Astrocyte (in vitro differentiated cells and primary cell): ENCODE measurements at regions not wholly inside any gene's neighbourhood (a gene's known extent, or its start where the extent isn't known, plus 50 kb on each side); places are given as distances from the start of the nearest gene placed in this dataset.

ENCODE experiments used
- DNase-seq: peaks from one replicate; pipeline ENCODE4 v3.0.0-alpha.2; 2010; ENCODE audit warnings: low read depth
- FAIRE-seq: peaks from 2 replicates; lab custom pipeline; 2011; peaks lifted over from hg19 to GRCh38; lab: Jason Lieb, UNC
- H2AFZ ChIP-seq: 2 replicates; pipeline ENCODE4 v1.6.0; 2012; ENCODE audit warnings: low read depth, low read length, inconsistent platforms
- H3K27ac ChIP-seq: 2 replicates; pipeline ENCODE4 v1.5.1; 2011; ENCODE audit warnings: low read depth, low read length, inconsistent platforms
- H3K27me3 ChIP-seq: 2 replicates; pipeline ENCODE4 v1.6.0; 2011; ENCODE audit warnings: low read length, inconsistent platforms; ENCODE audit not compliant: insufficient read depth
- H3K36me3 ChIP-seq: 2 replicates; pipeline ENCODE4 v1.5.1; 2011; ENCODE audit warnings: low read length, inconsistent platforms; ENCODE audit not compliant: insufficient read depth
- H3K4me1 ChIP-seq: 2 replicates; pipeline ENCODE4 v1.5.1; 2011; ENCODE audit warnings: low read length, inconsistent platforms; ENCODE audit not compliant: insufficient read depth
- H3K4me2 ChIP-seq: 2 replicates; pipeline ENCODE4 v1.6.0; 2012; ENCODE audit warnings: low read length, inconsistent platforms
- H3K4me3 ChIP-seq: 2 replicates; pipeline ENCODE4 v1.5.1; 2011; ENCODE audit warnings: low read depth, mild to moderate bottlenecking, low read length, inconsistent platforms; ENCODE audit not compliant: insufficient read depth
- H3K79me2 ChIP-seq: 2 replicates; pipeline ENCODE4 v1.6.0; 2012; ENCODE audit warnings: mild to moderate bottlenecking, low read length, inconsistent platforms; ENCODE audit not compliant: insufficient read depth
- H3K9ac ChIP-seq: 2 replicates; pipeline ENCODE4 v1.6.0; 2012; ENCODE audit warnings: mild to moderate bottlenecking, low read length, inconsistent platforms
- H3K9me3 ChIP-seq: 2 replicates; pipeline ENCODE4 v1.5.1; 2012; ENCODE audit warnings: low read depth, mild to moderate bottlenecking, low read length, inconsistent platforms; ENCODE audit not compliant: insufficient read depth
- H4K20me1 ChIP-seq: 2 replicates; pipeline ENCODE4 v1.6.0; 2012; ENCODE audit warnings: low read length, inconsistent platforms; ENCODE audit not compliant: insufficient read depth
- H3K27ac Mint-ChIP-seq: one replicate; pipeline ENCODE4 v1.8.0; 2021; ENCODE audit warnings: mild to moderate bottlenecking, mixed read lengths; ENCODE audit not compliant: unreplicated experiment
- H3K27me3 Mint-ChIP-seq: one replicate; pipeline ENCODE4 v1.8.0; 2021; ENCODE audit warnings: low read depth, mixed read lengths; ENCODE audit not compliant: unreplicated experiment
- H3K36me3 Mint-ChIP-seq: one replicate; pipeline ENCODE4 v1.8.0; 2021; ENCODE audit warnings: low read depth, mixed read lengths; ENCODE audit not compliant: unreplicated experiment
- H3K4me1 Mint-ChIP-seq: one replicate; pipeline ENCODE4 v1.8.0; 2021; ENCODE audit warnings: low read depth, mixed read lengths; ENCODE audit not compliant: unreplicated experiment
- H3K4me3 Mint-ChIP-seq: one replicate; pipeline ENCODE4 v1.8.0; 2021; ENCODE audit warnings: mild to moderate bottlenecking, moderate library complexity, mixed read lengths; ENCODE audit not compliant: unreplicated experiment
- H3K9me3 Mint-ChIP-seq: one replicate; pipeline ENCODE4 v1.8.0; 2021; ENCODE audit warnings: mild to moderate bottlenecking, mixed read lengths; ENCODE audit not compliant: unreplicated experiment
- EZH2 ChIP-seq: IDR thresholded peaks from 2 replicates; pipeline ENCODE4 v1.6.1; 2012; ENCODE audit warnings: mild to moderate bottlenecking, low read length, inconsistent platforms; ENCODE audit not compliant: insufficient read depth
- TF ChIP-seq, protein P1 (sequence below): IDR thresholded peaks from 2 replicates; pipeline ENCODE4 v1.5.1; 2011; ENCODE audit warnings: low read depth, mild to moderate bottlenecking, inconsistent platforms, low read length, moderate library complexity; ENCODE audit not compliant: insufficient read depth

DNA sequence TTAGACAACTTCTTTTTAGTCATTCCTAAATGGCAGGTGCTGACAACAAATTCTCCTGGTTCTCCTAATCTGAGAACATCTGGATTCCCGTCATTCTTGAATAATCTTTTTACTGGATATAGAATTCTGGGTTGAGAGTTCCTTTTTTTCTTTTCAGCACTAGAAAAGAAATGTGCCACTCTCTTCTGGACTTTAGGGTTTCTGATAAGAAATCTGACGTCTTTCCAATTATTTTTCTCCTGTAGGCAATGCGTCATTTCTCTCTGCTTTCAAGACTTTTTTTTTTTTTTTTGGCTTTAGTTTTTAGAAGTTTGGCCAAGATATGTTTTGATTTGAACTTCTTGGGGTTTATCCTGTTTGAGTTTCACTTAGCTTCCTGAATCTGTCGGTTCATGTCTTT, 66.1 kb upstream of the RNF24 start:
- TF ChIP-seq, protein P1, sequence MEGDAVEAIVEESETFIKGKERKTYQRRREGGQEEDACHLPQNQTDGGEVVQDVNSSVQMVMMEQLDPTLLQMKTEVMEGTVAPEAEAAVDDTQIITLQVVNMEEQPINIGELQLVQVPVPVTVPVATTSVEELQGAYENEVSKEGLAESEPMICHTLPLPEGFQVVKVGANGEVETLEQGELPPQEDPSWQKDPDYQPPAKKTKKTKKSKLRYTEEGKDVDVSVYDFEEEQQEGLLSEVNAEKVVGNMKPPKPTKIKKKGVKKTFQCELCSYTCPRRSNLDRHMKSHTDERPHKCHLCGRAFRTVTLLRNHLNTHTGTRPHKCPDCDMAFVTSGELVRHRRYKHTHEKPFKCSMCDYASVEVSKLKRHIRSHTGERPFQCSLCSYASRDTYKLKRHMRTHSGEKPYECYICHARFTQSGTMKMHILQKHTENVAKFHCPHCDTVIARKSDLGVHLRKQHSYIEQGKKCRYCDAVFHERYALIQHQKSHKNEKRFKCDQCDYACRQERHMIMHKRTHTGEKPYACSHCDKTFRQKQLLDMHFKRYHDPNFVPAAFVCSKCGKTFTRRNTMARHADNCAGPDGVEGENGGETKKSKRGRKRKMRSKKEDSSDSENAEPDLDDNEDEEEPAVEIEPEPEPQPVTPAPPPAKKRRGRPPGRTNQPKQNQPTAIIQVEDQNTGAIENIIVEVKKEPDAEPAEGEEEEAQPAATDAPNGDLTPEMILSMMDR, result no peak
- TF ChIP-seq EZH2, result no peak
- Histone ChIP-seq H3K36me3 (no peaks in the 10 kb centered on the region), H2AFZ (no peak overlapping the region), H3K9ac (no peak overlapping the region), H3K27me3 (no peaks in the 10 kb centered on the region), H3K4me2 (no peak overlapping the region), H3K4me1 (peaks cover 20% of the 10 kb centered on the region), H3K79me2 (no peaks in the 10 kb centered on the region), H3K4me3 (no peak overlapping the region), H3K9me3 (no peaks in the 10 kb centered on the region), H3K27ac (no peak overlapping the region), H4K20me1 (no peaks in the 10 kb centered on the region)
- no peaks in the 10 kb centered on the region for H3K9me3 Mint-ChIP-seq
- no peak overlapping the region for H3K27ac Mint-ChIP-seq
- H3K27me3 Mint-ChIP-seq, result no peaks in the 10 kb centered on the region
- FAIRE-seq, result no peak
- peaks cover 3% of the 10 kb centered on the region for H3K36me3 Mint-ChIP-seq
- H3K4me1 Mint-ChIP-seq, result peaks cover 4% of the 10 kb centered on the region
- peak; percentile 68 for DNase-seq
- H3K4me3 Mint-ChIP-seq, result no peak overlapping the region

DNA sequence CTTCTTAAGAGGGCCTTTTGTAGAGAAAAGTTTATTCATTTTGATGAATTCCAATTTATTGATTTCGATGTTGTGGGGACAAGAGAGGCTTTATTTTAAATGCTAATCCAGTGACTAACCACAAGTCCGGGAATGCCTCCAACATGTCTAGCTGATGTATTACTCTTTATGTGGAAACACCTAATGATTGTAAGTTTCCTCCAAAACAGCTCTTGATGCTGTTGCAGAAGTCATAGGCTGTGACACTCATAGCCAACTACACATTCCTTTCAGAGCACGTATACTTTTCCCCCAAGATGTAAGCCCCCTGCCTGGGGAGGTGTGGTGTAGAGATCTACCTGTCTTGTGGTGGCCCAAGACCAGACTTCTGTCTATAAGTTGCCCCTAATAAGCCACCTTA, 61.3 kb upstream of the RNF24 start:
- Histone ChIP-seq H3K27ac (peak overlapping the region; percentile 50), H3K4me2 (peak overlapping the region; percentile 60)

DNA sequence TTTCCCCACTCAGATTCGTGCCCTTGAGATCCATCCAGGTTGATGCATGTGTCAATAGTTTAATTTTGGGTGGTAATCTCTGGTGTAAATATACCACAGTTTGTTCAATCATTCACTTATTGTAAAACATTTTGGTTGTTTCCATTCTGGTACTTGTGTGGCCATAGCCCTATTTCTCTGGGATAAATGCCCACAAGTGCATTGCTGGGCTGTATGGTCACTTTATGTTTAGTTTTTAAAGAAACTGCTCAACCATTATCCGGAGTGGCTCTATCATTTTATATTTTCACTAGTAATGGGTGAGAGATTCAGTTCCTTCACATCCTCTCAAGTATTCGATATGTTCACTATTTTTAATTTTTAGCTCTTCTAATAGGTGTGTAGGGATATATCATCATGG, 60.7 kb upstream of the RNF24 start:
- Histone ChIP-seq H4K20me1 (no peaks in the 10 kb centered on the region), H3K4me1 (peaks cover 11% of the 10 kb centered on the region), H3K36me3 (no peaks in the 10 kb centered on the region), H3K9me3 (no peaks in the 10 kb centered on the region), H3K4me2 (peak overlapping the region; percentile 60), H3K9ac (no peak overlapping the region), H2AFZ (no peak overlapping the region), H3K27ac (no peak overlapping the region), H3K79me2 (no peaks in the 10 kb centered on the region), H3K4me3 (no peak overlapping the region), H3K27me3 (no peaks in the 10 kb centered on the region)
- H3K9me3 Mint-ChIP-seq, result no peaks in the 10 kb centered on the region
- H3K4me3 Mint-ChIP-seq, result no peak overlapping the region
- no peaks in the 10 kb centered on the region for H3K4me1 Mint-ChIP-seq
- FAIRE-seq, result no peak
- H3K27me3 Mint-ChIP-seq, result peaks cover 14% of the 10 kb centered on the region
- H3K36me3 Mint-ChIP-seq, result no peaks in the 10 kb centered on the region
- no peak for DNase-seq
- no peak overlapping the region for H3K27ac Mint-ChIP-seq
- no peak for TF ChIP-seq EZH2
- TF ChIP-seq, protein P1, result no peak

More for the DNA sequence above, 61.3 kb upstream of the RNF24 start:
- Mint-ChIP-seq H3K27ac (no peak overlapping the region), H3K9me3 (no peaks in the 10 kb centered on the region), H3K36me3 (no peaks in the 10 kb centered on the region), H3K27me3 (peaks cover 11% of the 10 kb centered on the region), H3K4me3 (no peak overlapping the region), H3K4me1 (no peaks in the 10 kb centered on the region)
- Histone ChIP-seq H3K9me3 (no peaks in the 10 kb centered on the region), H2AFZ (no peak overlapping the region), H3K9ac (no peak overlapping the region), H3K4me1 (peaks cover 11% of the 10 kb centered on the region), H4K20me1 (no peaks in the 10 kb centered on the region), H3K79me2 (no peaks in the 10 kb centered on the region), H3K27me3 (no peaks in the 10 kb centered on the region), H3K36me3 (no peaks in the 10 kb centered on the region), H3K4me3 (no peak overlapping the region)
- TF ChIP-seq, protein P1, result no peak
- TF ChIP-seq EZH2, result no peak
- FAIRE-seq (peak; percentile 85), DNase-seq (peak; percentile 96)
